ENCODE measurements at regions not wholly inside any gene's neighbourhood (a gene's known extent, or its start where the extent isn't known, plus 50 kb on each side); places are given as distances from the start of the nearest gene placed in this dataset.

GRCh38 chr13:84653915-84654534 is 771.8 kb upstream of the SLITRK1 start:
- no peak for TF ChIP-seq CTCF (IDR thresholded peaks at IDR 0.05)
- TF ChIP-seq CREB1 (CRISPR knock-in tag; IDR thresholded peaks at IDR 0.05), result no peak
- TF ChIP-seq NR1H2 (CRISPR knock-in tag; IDR thresholded peaks at IDR 0.05), result no peak
- no peak for TF ChIP-seq NR3C1 (CRISPR knock-in tag; conservative IDR thresholded peaks at IDR 0.05; ENCODE audit: low read depth)
- TF ChIP-seq GRHL2 (CRISPR knock-in tag; IDR thresholded peaks at IDR 0.05; ENCODE audit: insufficient replicate concordance, severe bottlenecking), result no peak
- no peak for TF ChIP-seq E2F1 (CRISPR knock-in tag; IDR thresholded peaks at IDR 0.05)
- TF ChIP-seq MAX (CRISPR knock-in tag; IDR thresholded peaks at IDR 0.05), result no peak
- TF ChIP-seq FOXK1 (CRISPR knock-in tag; IDR thresholded peaks at IDR 0.05), result no peak
- TF ChIP-seq PRDM15 (CRISPR knock-in tag; IDR thresholded peaks at IDR 0.05), result no peak
